PC-3 (cell line): ENCODE measurements at regions not wholly inside any gene's neighbourhood (a gene's known extent, or its start where the extent isn't known, plus 50 kb on each side); places are given as distances from the start of the nearest gene placed in this dataset.

ENCODE experiments used
- ATAC-seq: fragments of 200-7000 bp; cut with Tn5 transposase; 2 replicates; pipeline ENCODE4 v1.9.1; 2020; ENCODE audit warnings: mild to moderate bottlenecking, moderate library complexity
- BruUV-seq: library from RNA; stranded (reverse); fragments of 400-500 nt; replicated peaks from 2 replicates; lab custom pipeline; 2021; lab: Mats Ljungman, UMichigan
- CTCF ChIA-PET: fragments of 300-600 bp; sonication (Branson Sonifier 250); formaldehyde crosslinking; loops from one replicate; lab custom pipeline; 2022; ENCODE audit warnings: antibody characterized with exemption; lab: Charles Lee
- POLR2A ChIA-PET: fragments of 300-600 bp; sonication (Branson Sonifier 250); formaldehyde crosslinking; loops from one replicate; lab custom pipeline; 2022; ENCODE audit warnings: antibody characterized with exemption; ENCODE audit not compliant: unreplicated experiment; lab: Charles Lee
- DNase-seq: peaks from one replicate; pipeline ENCODE4 v3.0.0-alpha.2; 2015
- H2AFZ ChIP-seq: fragments of 300-600 bp; sonication (generic); 2 replicates; pipeline ENCODE4 v1.6.0; 2016; ENCODE audit warnings: antibody characterized with exemption, low read length
- H3F3A ChIP-seq: fragments of 300-600 bp; sonication (generic); one replicate; pipeline ENCODE4 v1.6.0; 2017; ENCODE audit warnings: antibody characterized with exemption, low read length, control low read depth, mild to moderate bottlenecking; ENCODE audit not compliant: unreplicated experiment
- H3K27ac ChIP-seq: fragments of 300-600 bp; sonication (generic); 2 replicates; pipeline ENCODE4 v1.5.1; 2016; ENCODE audit warnings: mild to moderate bottlenecking, low read length
- H3K27me3 ChIP-seq: fragments of 300-600 bp; sonication (generic); 2 replicates; pipeline ENCODE4 v1.6.1; 2016; ENCODE audit warnings: low read length, mixed read lengths
- H3K36me3 ChIP-seq: fragments of 300-600 bp; sonication (generic); 2 replicates; pipeline ENCODE4 v1.6.1; 2016; ENCODE audit warnings: low read depth, mixed run types, low read length, mixed read lengths
- H3K4me1 ChIP-seq: fragments of 300-600 bp; sonication (generic); 2 replicates; pipeline ENCODE4 v1.5.1; 2016; ENCODE audit warnings: low read length; ENCODE audit not compliant: insufficient read depth
- H3K4me2 ChIP-seq: fragments of 300-600 bp; sonication (generic); 2 replicates; pipeline ENCODE4 v1.6.0; 2016; ENCODE audit warnings: low read length
- H3K4me3 ChIP-seq: fragments of 300-600 bp; sonication (generic); 2 replicates; pipeline ENCODE4 v1.5.1; 2016; ENCODE audit warnings: mild to moderate bottlenecking, low read length, mixed read lengths
- H3K79me2 ChIP-seq: fragments of 300-600 bp; sonication (generic); 2 replicates; pipeline ENCODE4 v1.6.1; 2017; ENCODE audit warnings: low read length, mixed read lengths
- H3K9ac ChIP-seq: fragments of 300-600 bp; sonication (generic); 2 replicates; pipeline ENCODE4 v1.6.0; 2016; ENCODE audit warnings: mild to moderate bottlenecking, low read length
- H3K9me2 ChIP-seq: fragments of 300-600 bp; sonication (generic); replicated peaks from 2 replicates; pipeline ENCODE4 v1.6.1; 2016; ENCODE audit warnings: mixed run types, low read length, mixed read lengths
- H3K9me3 ChIP-seq: fragments of 300-600 bp; sonication (generic); 2 replicates; pipeline ENCODE4 v1.6.1; 2016; ENCODE audit warnings: low read length, mixed read lengths
- H4K20me1 ChIP-seq: fragments of 300-600 bp; sonication (generic); 2 replicates; pipeline ENCODE4 v1.6.1; 2016; ENCODE audit warnings: low read length, mixed read lengths
- CTCF ChIP-seq: fragments of 300-600 bp; sonication (generic); conservative IDR thresholded peaks from 2 replicates; pipeline ENCODE4 v1.5.1; 2017; ENCODE audit warnings: antibody characterized with exemption, low read depth, mild to moderate bottlenecking, low read length
- EZH2 ChIP-seq: fragments of 300-600 bp; sonication (generic); IDR thresholded peaks from one replicate; pipeline ENCODE4 v1.6.1; 2017; ENCODE audit warnings: antibody characterized with exemption, mild to moderate bottlenecking, low read length; ENCODE audit not compliant: unreplicated experiment
- EZH2phosphoT487 ChIP-seq: fragments of 300-600 bp; sonication (generic); IDR thresholded peaks from 2 replicates; pipeline ENCODE4 v1.6.1; 2018; ENCODE audit warnings: mild to moderate bottlenecking, antibody characterized with exemption, low read length, borderline replicate concordance
- intact Hi-C: fragments of 100-400 bp; cut with micrococcal nuclease; formaldehyde crosslinking; loops from 2 replicates; pipeline ENCODE4 v1.9.0; 2023

DNA sequence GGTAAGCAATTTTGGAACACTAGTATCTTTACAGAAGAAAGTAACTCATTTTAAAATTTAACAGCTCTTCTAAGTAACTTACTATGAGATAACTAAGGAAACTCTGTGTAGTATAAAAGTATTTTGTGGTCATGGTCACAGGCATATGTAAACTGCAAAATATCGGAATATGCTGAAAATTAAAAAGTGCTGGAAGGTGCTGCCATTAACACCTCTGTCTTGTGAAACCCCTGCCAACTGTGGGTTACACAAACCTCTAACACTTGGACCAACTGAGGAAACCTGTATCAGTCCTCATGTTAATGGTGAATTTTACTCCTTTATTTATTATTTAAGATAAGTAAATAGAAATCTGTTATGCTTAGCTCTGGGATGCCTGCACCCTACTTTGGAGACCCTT is 206.7 kb downstream of the LACC1 start:
- Histone ChIP-seq H3K4me3 (no peak overlapping the region), H3K9ac (no peak overlapping the region), H3K4me1 (no peaks in the 10 kb centered on the region), H3K36me3 (no peaks in the 10 kb centered on the region), H3K79me2 (no peaks in the 10 kb centered on the region), H3K27me3 (no peaks in the 10 kb centered on the region), H4K20me1 (no peaks in the 10 kb centered on the region), H3F3A (no peaks in the 10 kb centered on the region), H3K9me3 (no peaks in the 10 kb centered on the region), H3K27ac (no peak overlapping the region), H3K4me2 (no peak overlapping the region), H2AFZ (no peak overlapping the region), H3K9me2 (no peaks in the 10 kb centered on the region)
- ATAC-seq (no peak), DNase-seq (no peak)
- intact Hi-C loops, result no loop called here
- ChIA-PET POLR2A (no interaction called here), CTCF (no interaction called here)
- BruUV-seq, result no TSS peak
- TF ChIP-seq CTCF (no peak), EZH2 (no peak), EZH2phosphoT487 (no peak)

DNA sequence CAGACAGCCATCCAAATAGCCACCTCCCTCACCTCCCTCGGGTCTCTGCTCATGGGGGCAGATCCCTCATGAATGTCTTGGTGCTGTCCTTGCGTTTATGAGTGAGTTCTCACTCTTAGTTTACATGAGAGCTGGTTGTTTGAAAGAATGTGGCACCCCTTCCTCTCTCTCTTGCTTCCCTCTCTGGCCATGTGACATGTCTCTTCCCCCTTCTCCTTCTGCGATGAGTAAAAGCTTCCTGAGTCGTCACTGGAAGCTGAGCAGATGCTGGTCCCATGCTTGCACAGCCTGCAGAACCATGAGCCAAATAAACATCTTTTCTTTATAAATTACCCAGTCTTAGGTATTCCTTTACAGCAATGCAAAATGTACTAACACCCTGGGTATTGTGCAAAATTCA is 208.7 kb downstream of the LACC1 start:
- Histone ChIP-seq H3K9ac (no peak overlapping the region), H3K4me3 (no peak overlapping the region), H3K27me3 (no peaks in the 10 kb centered on the region), H3F3A (no peaks in the 10 kb centered on the region), H3K36me3 (no peaks in the 10 kb centered on the region), H4K20me1 (no peaks in the 10 kb centered on the region), H3K4me1 (no peaks in the 10 kb centered on the region), H3K27ac (no peak overlapping the region), H3K9me2 (no peaks in the 10 kb centered on the region), H2AFZ (no peak overlapping the region), H3K79me2 (no peaks in the 10 kb centered on the region), H3K4me2 (no peak overlapping the region), H3K9me3 (no peaks in the 10 kb centered on the region)
- intact Hi-C loops, result no loop called here
- TF ChIP-seq CTCF, result no peak
- no peak for TF ChIP-seq EZH2
- no peak for TF ChIP-seq EZH2phosphoT487
- no peak for DNase-seq
- no peak for ATAC-seq
- ChIA-PET CTCF (no interaction called here), POLR2A (no interaction called here)
- BruUV-seq, result no TSS peak

GRCh38 chr13:44088991-44089413 is 209.3 kb downstream of the LACC1 start:
- Histone ChIP-seq H3K79me2 (no peaks in the 10 kb centered on the region), H2AFZ (no peak overlapping the region), H3K36me3 (no peaks in the 10 kb centered on the region), H3K27ac (no peak overlapping the region), H3K9ac (no peak overlapping the region), H3F3A (no peaks in the 10 kb centered on the region), H3K4me3 (no peak overlapping the region), H3K9me2 (no peaks in the 10 kb centered on the region), H4K20me1 (no peaks in the 10 kb centered on the region), H3K27me3 (no peaks in the 10 kb centered on the region), H3K4me1 (no peaks in the 10 kb centered on the region), H3K4me2 (no peak overlapping the region), H3K9me3 (no peaks in the 10 kb centered on the region)
- DNase-seq (no peak), ATAC-seq (no peak)
- BruUV-seq, result no TSS peak
- no peak for TF ChIP-seq EZH2phosphoT487
- TF ChIP-seq EZH2, result no peak
- TF ChIP-seq CTCF, result no peak
- intact Hi-C loops, result no loop called here
- POLR2A ChIA-PET, result no interaction called here
- CTCF ChIA-PET, result no interaction called here
